H1 (cell line): ENCODE measurements at regions not wholly inside any gene's neighbourhood (a gene's known extent, or its start where the extent isn't known, plus 50 kb on each side); places are given as distances from the start of the nearest gene placed in this dataset.

Experiments used
- CHD1 ChIP-seq: IDR thresholded peaks from 2 replicates; pipeline ENCODE4 v1.6.1; 2012; ENCODE audit warnings: low read depth, low read length, improper control_type of control experiment
- CTBP2 ChIP-seq: IDR thresholded peaks from 2 replicates; pipeline ENCODE4 v1.7.0; 2011; ENCODE audit warnings: borderline replicate concordance, mild to moderate bottlenecking, moderate library complexity, mixed read lengths, low read length; ENCODE audit not compliant: insufficient read depth, insufficient read length
- NRF1 ChIP-seq: IDR thresholded peaks from 2 replicates; pipeline ENCODE4 v1.6.1; 2011; ENCODE audit warnings: mild to moderate bottlenecking, low read depth, low read length, improper control_type of control experiment
- RAD21 ChIP-seq, 2 experiments: IDR thresholded peaks in 1 of 2; conservative IDR thresholded peaks in 1 of 2; 2 replicates each; pipeline ENCODE4 v1.6.1; 2011; ENCODE audit warnings: low read depth in 2 of 2, low read length in 2 of 2, improper control_type of control experiment in 1 of 2, inconsistent platforms in 1 of 2, mild to moderate bottlenecking in 1 of 2, moderate library complexity in 1 of 2
- SAP30 ChIP-seq: fragments of 300-600 bp; sonication (generic); IDR thresholded peaks from 2 replicates; pipeline ENCODE4 v1.7.1; 2012; ENCODE audit warnings: low read length, moderate library complexity, mild to moderate bottlenecking, inconsistent platforms; ENCODE audit not compliant: insufficient read depth, insufficient replicate concordance

DNA sequence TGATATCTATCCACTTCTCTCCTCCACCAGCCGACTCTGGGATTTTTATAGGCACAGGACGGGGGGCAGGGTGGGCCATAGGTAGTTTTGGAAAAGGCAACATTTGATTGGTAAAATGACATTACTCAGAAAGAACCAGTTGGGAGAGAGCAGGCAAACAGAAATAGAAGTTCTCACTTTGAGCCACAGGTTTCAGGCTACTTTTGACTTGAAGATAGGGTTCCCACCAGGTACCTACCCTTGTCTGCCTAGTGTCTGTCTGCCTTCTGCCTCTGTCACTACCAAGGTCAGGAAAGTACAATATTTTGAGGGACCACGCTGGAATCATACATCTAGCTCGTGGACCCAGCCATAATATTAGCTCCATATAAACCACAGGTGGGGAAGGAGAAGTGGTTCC lies 412.9 kb upstream of the GRM7 start (continued):
- no peak for TF ChIP-seq NRF1
- TF ChIP-seq CTBP2, result no peak
- TF ChIP-seq SAP30, result no peak
- TF ChIP-seq RAD21 (IDR thresholded peaks at IDR 0.05 in 1 of 2, conservative IDR thresholded peaks at IDR 0.05 in 1 of 2; ENCODE audit: low read depth in 2 of 2, low read length in 2 of 2), result no peak
- TF ChIP-seq CHD1, result no peak
